ENCODE measurements at regions not wholly inside any gene's neighbourhood (a gene's known extent, or its start where the extent isn't known, plus 50 kb on each side); places are given as distances from the start of the nearest gene placed in this dataset.

GRCh38 chr6:56891754-56892153, 63.2 kb upstream of the BEND6 start:
- TF ChIP-seq CTCF (IDR thresholded peaks at IDR 0.05; ENCODE audit: low read depth, low read length) = no peak
- DNase-seq (ENCODE audit: low read depth in 2 of 2) = no peak
- H3K4me3 ChIP-seq (replicated peaks in 1 of 2; ENCODE audit: low read depth in 2 of 2, low read length in 2 of 2) = no peak overlapping the region

GRCh38 chr6:56890683-56891429, 64.1 kb upstream of the BEND6 start:
- DNase-seq (ENCODE audit: low read depth in 2 of 2) = peak; percentile 85 to 95
- no peak overlapping the region for H3K4me3 ChIP-seq (replicated peaks in 1 of 2; ENCODE audit: low read depth in 2 of 2, low read length in 2 of 2)
- TF ChIP-seq CTCF (IDR thresholded peaks at IDR 0.05; ENCODE audit: low read depth, low read length) = no peak

GRCh38 chr6:56890066-56890465, 64.8 kb upstream of the BEND6 start:
- peak in 1 of 2 donors; percentile 60 for DNase-seq (ENCODE audit: low read depth in 2 of 2)
- TF ChIP-seq CTCF (IDR thresholded peaks at IDR 0.05; ENCODE audit: low read depth, low read length) = no peak

GRCh38 chr6:56889492-56889891, 65.4 kb upstream of the BEND6 start:
- no peak overlapping the region for H3K4me3 ChIP-seq (replicated peaks in 1 of 2; ENCODE audit: low read depth in 2 of 2, low read length in 2 of 2)
- no peak for TF ChIP-seq CTCF (IDR thresholded peaks at IDR 0.05; ENCODE audit: low read depth, low read length)

More at GRCh38 chr6:56890066-56890465, 64.8 kb upstream of the BEND6 start:
- H3K4me3 ChIP-seq (replicated peaks in 1 of 2; ENCODE audit: low read depth in 2 of 2, low read length in 2 of 2) = no peak overlapping the region

GRCh38 chr6:56888687-56889086, 66.2 kb upstream of the BEND6 start:
- no peak for DNase-seq (ENCODE audit: low read depth in 2 of 2)
- no peak overlapping the region for H3K4me3 ChIP-seq (replicated peaks in 1 of 2; ENCODE audit: low read depth in 2 of 2, low read length in 2 of 2)
- no peak for TF ChIP-seq CTCF (IDR thresholded peaks at IDR 0.05; ENCODE audit: low read depth, low read length)

More at GRCh38 chr6:56889492-56889891, 65.4 kb upstream of the BEND6 start:
- DNase-seq (ENCODE audit: low read depth in 2 of 2) = no peak

GRCh38 chr6:56887086-56887485, 67.8 kb upstream of the BEND6 start:
- no peak for TF ChIP-seq CTCF (IDR thresholded peaks at IDR 0.05; ENCODE audit: low read depth, low read length)
- no peak overlapping the region for H3K4me3 ChIP-seq (replicated peaks in 1 of 2; ENCODE audit: low read depth in 2 of 2, low read length in 2 of 2)
- no peak for DNase-seq (ENCODE audit: low read depth in 2 of 2)

- H3K4me3 ChIP-seq (replicated peaks in 1 of 2; ENCODE audit: low read depth in 2 of 2, low read length in 2 of 2) = no peak overlapping the region
- no peak for TF ChIP-seq CTCF (IDR thresholded peaks at IDR 0.05; ENCODE audit: low read depth, low read length)
- no peak for DNase-seq (ENCODE audit: low read depth in 2 of 2)
These were observed 77.0 kb upstream of the BEND6 start for GRCh38 chr6:56877922-56878321.
